Astrocyte (in vitro differentiated cells and primary cell): ENCODE measurements at regions not wholly inside any gene's neighbourhood (a gene's known extent, or its start where the extent isn't known, plus 50 kb on each side); places are given as distances from the start of the nearest gene placed in this dataset.

ENCODE experiments used
- DNase-seq: peaks from one replicate; pipeline ENCODE4 v3.0.0-alpha.2; 2010; ENCODE audit warnings: low read depth
- FAIRE-seq: peaks from 2 replicates; lab custom pipeline; 2011; peaks lifted over from hg19 to GRCh38; lab: Jason Lieb, UNC
- H2AFZ ChIP-seq: 2 replicates; pipeline ENCODE4 v1.6.0; 2012; ENCODE audit warnings: low read depth, low read length, inconsistent platforms
- H3K27ac ChIP-seq: 2 replicates; pipeline ENCODE4 v1.5.1; 2011; ENCODE audit warnings: low read depth, low read length, inconsistent platforms
- H3K27me3 ChIP-seq: 2 replicates; pipeline ENCODE4 v1.6.0; 2011; ENCODE audit warnings: low read length, inconsistent platforms; ENCODE audit not compliant: insufficient read depth
- H3K36me3 ChIP-seq: 2 replicates; pipeline ENCODE4 v1.5.1; 2011; ENCODE audit warnings: low read length, inconsistent platforms; ENCODE audit not compliant: insufficient read depth
- H3K4me1 ChIP-seq: 2 replicates; pipeline ENCODE4 v1.5.1; 2011; ENCODE audit warnings: low read length, inconsistent platforms; ENCODE audit not compliant: insufficient read depth
- H3K4me2 ChIP-seq: 2 replicates; pipeline ENCODE4 v1.6.0; 2012; ENCODE audit warnings: low read length, inconsistent platforms
- H3K4me3 ChIP-seq: 2 replicates; pipeline ENCODE4 v1.5.1; 2011; ENCODE audit warnings: low read depth, mild to moderate bottlenecking, low read length, inconsistent platforms; ENCODE audit not compliant: insufficient read depth
- H3K79me2 ChIP-seq: 2 replicates; pipeline ENCODE4 v1.6.0; 2012; ENCODE audit warnings: mild to moderate bottlenecking, low read length, inconsistent platforms; ENCODE audit not compliant: insufficient read depth
- H3K9ac ChIP-seq: 2 replicates; pipeline ENCODE4 v1.6.0; 2012; ENCODE audit warnings: mild to moderate bottlenecking, low read length, inconsistent platforms
- H3K9me3 ChIP-seq: 2 replicates; pipeline ENCODE4 v1.5.1; 2012; ENCODE audit warnings: low read depth, mild to moderate bottlenecking, low read length, inconsistent platforms; ENCODE audit not compliant: insufficient read depth
- H4K20me1 ChIP-seq: 2 replicates; pipeline ENCODE4 v1.6.0; 2012; ENCODE audit warnings: low read length, inconsistent platforms; ENCODE audit not compliant: insufficient read depth
- H3K27ac Mint-ChIP-seq: one replicate; pipeline ENCODE4 v1.8.0; 2021; ENCODE audit warnings: mild to moderate bottlenecking, mixed read lengths; ENCODE audit not compliant: unreplicated experiment
- H3K27me3 Mint-ChIP-seq: one replicate; pipeline ENCODE4 v1.8.0; 2021; ENCODE audit warnings: low read depth, mixed read lengths; ENCODE audit not compliant: unreplicated experiment
- H3K36me3 Mint-ChIP-seq: one replicate; pipeline ENCODE4 v1.8.0; 2021; ENCODE audit warnings: low read depth, mixed read lengths; ENCODE audit not compliant: unreplicated experiment
- H3K4me1 Mint-ChIP-seq: one replicate; pipeline ENCODE4 v1.8.0; 2021; ENCODE audit warnings: low read depth, mixed read lengths; ENCODE audit not compliant: unreplicated experiment
- H3K4me3 Mint-ChIP-seq: one replicate; pipeline ENCODE4 v1.8.0; 2021; ENCODE audit warnings: mild to moderate bottlenecking, moderate library complexity, mixed read lengths; ENCODE audit not compliant: unreplicated experiment
- H3K9me3 Mint-ChIP-seq: one replicate; pipeline ENCODE4 v1.8.0; 2021; ENCODE audit warnings: mild to moderate bottlenecking, mixed read lengths; ENCODE audit not compliant: unreplicated experiment
- CTCF ChIP-seq: IDR thresholded peaks from 2 replicates; pipeline ENCODE4 v1.5.1; 2011; ENCODE audit warnings: low read depth, mild to moderate bottlenecking, inconsistent platforms, low read length, moderate library complexity; ENCODE audit not compliant: insufficient read depth
- EZH2 ChIP-seq: IDR thresholded peaks from 2 replicates; pipeline ENCODE4 v1.6.1; 2012; ENCODE audit warnings: mild to moderate bottlenecking, low read length, inconsistent platforms; ENCODE audit not compliant: insufficient read depth

- H3K4me1 ChIP-seq: no peaks in the 10 kb centered on the region
- Mint-ChIP-seq H3K4me1 (no peaks in the 10 kb centered on the region), H3K27me3 (peaks cover 3% of the 10 kb centered on the region), H3K27ac (no peak overlapping the region), H3K9me3 (no peaks in the 10 kb centered on the region), H3K4me3 (no peak overlapping the region), H3K36me3 (no peaks in the 10 kb centered on the region)
- no peaks in the 10 kb centered on the region for H4K20me1 ChIP-seq
- H3K36me3 ChIP-seq: no peaks in the 10 kb centered on the region
- H3K9ac ChIP-seq: no peak overlapping the region
- DNase-seq: no peak
- no peak overlapping the region for H3K4me3 ChIP-seq
- no peaks in the 10 kb centered on the region for H3K27me3 ChIP-seq
- H3K9me3 ChIP-seq: no peaks in the 10 kb centered on the region
- no peak overlapping the region for H3K27ac ChIP-seq
- no peak for TF ChIP-seq CTCF
- no peak for TF ChIP-seq EZH2
- no peak overlapping the region for H3K4me2 ChIP-seq
- no peak for FAIRE-seq
- no peak overlapping the region for H2AFZ ChIP-seq
- no peaks in the 10 kb centered on the region for H3K79me2 ChIP-seq
These were observed 262.5 kb downstream of the GALR1 start for GRCh38 chr18:77512152-77512551.

- H3K4me3 Mint-ChIP-seq: no peak overlapping the region
- H3K27ac Mint-ChIP-seq: no peak overlapping the region
- H3K9me3 ChIP-seq: peaks cover 9% of the 10 kb centered on the region
- H3K27me3 Mint-ChIP-seq: peaks cover 5% of the 10 kb centered on the region
- no peak for DNase-seq
- no peak overlapping the region for H3K4me2 ChIP-seq
- H3K27ac ChIP-seq: no peak overlapping the region
- H3K4me3 ChIP-seq: no peak overlapping the region
- H3K4me1 ChIP-seq: no peaks in the 10 kb centered on the region
- H3K79me2 ChIP-seq: no peaks in the 10 kb centered on the region
- no peaks in the 10 kb centered on the region for H3K36me3 Mint-ChIP-seq
- H3K9ac ChIP-seq: no peak overlapping the region
- H3K36me3 ChIP-seq: no peaks in the 10 kb centered on the region
- no peaks in the 10 kb centered on the region for H3K4me1 Mint-ChIP-seq
- no peak for FAIRE-seq
- H3K9me3 Mint-ChIP-seq: no peaks in the 10 kb centered on the region
- no peak overlapping the region for H2AFZ ChIP-seq
- H4K20me1 ChIP-seq: no peaks in the 10 kb centered on the region
- TF ChIP-seq EZH2 (no peak), CTCF (no peak)
- H3K27me3 ChIP-seq: no peaks in the 10 kb centered on the region
These were observed 268.3 kb downstream of the GALR1 start for GRCh38 chr18:77517901-77518300.

GRCh38 chr18:77520767-77521166, 271.1 kb downstream of the GALR1 start:
- H3K9ac ChIP-seq: no peak overlapping the region
- H2AFZ ChIP-seq: no peak overlapping the region
- Mint-ChIP-seq H3K4me3 (no peak overlapping the region), H3K9me3 (no peaks in the 10 kb centered on the region), H3K27ac (no peak overlapping the region), H3K36me3 (no peaks in the 10 kb centered on the region), H3K4me1 (no peaks in the 10 kb centered on the region), H3K27me3 (peaks cover 5% of the 10 kb centered on the region)
- H3K27ac ChIP-seq: no peak overlapping the region
- no peaks in the 10 kb centered on the region for H4K20me1 ChIP-seq
- H3K36me3 ChIP-seq: no peaks in the 10 kb centered on the region
- H3K4me3 ChIP-seq: no peak overlapping the region
- H3K4me2 ChIP-seq: no peak overlapping the region
- DNase-seq (no peak), FAIRE-seq (no peak)
- TF ChIP-seq EZH2: no peak
- no peak for TF ChIP-seq CTCF
- peaks cover 9% of the 10 kb centered on the region for H3K9me3 ChIP-seq
- H3K79me2 ChIP-seq: no peaks in the 10 kb centered on the region
- H3K4me1 ChIP-seq: no peaks in the 10 kb centered on the region
- no peaks in the 10 kb centered on the region for H3K27me3 ChIP-seq
